ENCODE measurements at regions not wholly inside any gene's neighbourhood (a gene's known extent, or its start where the extent isn't known, plus 50 kb on each side); places are given as distances from the start of the nearest gene placed in this dataset.

GRCh38 chr18:68429111-68429510 is 285.8 kb downstream of the TMX3 start:
- DNase-seq (ENCODE audit: extremely low read depth, insufficient read length) = no peak
- Histone ChIP-seq H3K4me3 (replicated peaks; ENCODE audit: low read depth, low read length) (no peak overlapping the region), H3K36me3 (ENCODE audit: control insufficient read depth, insufficient read depth, low read length) (no peaks in the 10 kb centered on the region), H3K27me3 (replicated peaks; ENCODE audit: control insufficient read depth, insufficient read depth, low read length) (no peaks in the 10 kb centered on the region)
- TF ChIP-seq CTCF (IDR thresholded peaks at IDR 0.05; ENCODE audit: insufficient read depth, low read length, poor library complexity, severe bottlenecking) = no peak

- no peaks in the 10 kb centered on the region for H3K27me3 ChIP-seq (replicated peaks; ENCODE audit: control insufficient read depth, insufficient read depth, low read length)
- no peak for DNase-seq (ENCODE audit: extremely low read depth, insufficient read length)
- no peak for TF ChIP-seq CTCF (IDR thresholded peaks at IDR 0.05; ENCODE audit: insufficient read depth, low read length, poor library complexity, severe bottlenecking)
- H3K4me3 ChIP-seq (replicated peaks; ENCODE audit: low read depth, low read length) = no peak overlapping the region
- no peaks in the 10 kb centered on the region for H3K36me3 ChIP-seq (ENCODE audit: control insufficient read depth, insufficient read depth, low read length)
These were observed 286.2 kb downstream of the TMX3 start for GRCh38 chr18:68428661-68429060.

DNA sequence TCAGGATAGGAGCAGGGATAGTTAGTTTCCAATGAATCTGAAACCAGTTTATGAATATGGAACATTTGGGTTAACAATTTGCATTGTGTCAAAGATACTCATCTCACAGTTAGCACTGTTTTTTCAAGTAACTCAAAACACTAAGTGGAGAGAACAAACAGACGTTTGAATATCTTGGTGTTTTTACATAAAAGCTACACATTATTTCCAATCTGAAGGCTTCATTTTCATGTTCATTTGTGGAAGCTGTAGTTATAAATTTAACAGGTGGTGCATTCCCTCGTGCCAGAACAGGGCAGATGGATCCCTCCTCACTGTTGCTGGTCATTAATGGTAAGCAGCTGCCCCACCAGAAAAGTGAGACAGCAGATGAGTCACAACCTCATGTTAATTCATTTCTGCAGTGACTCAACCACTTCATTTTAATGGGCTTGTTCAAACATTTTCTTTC is 286.9 kb downstream of the TMX3 start:
- Histone ChIP-seq H3K36me3 (ENCODE audit: control insufficient read depth, insufficient read depth, low read length) (no peaks in the 10 kb centered on the region), H3K4me3 (replicated peaks; ENCODE audit: low read depth, low read length) (no peak overlapping the region), H3K27me3 (replicated peaks; ENCODE audit: control insufficient read depth, insufficient read depth, low read length) (no peaks in the 10 kb centered on the region)
- no peak for DNase-seq (ENCODE audit: extremely low read depth, insufficient read length)
- TF ChIP-seq CTCF (IDR thresholded peaks at IDR 0.05; ENCODE audit: insufficient read depth, low read length, poor library complexity, severe bottlenecking) = no peak

- no peak for DNase-seq (ENCODE audit: extremely low read depth, insufficient read length)
- TF ChIP-seq CTCF (IDR thresholded peaks at IDR 0.05; ENCODE audit: insufficient read depth, low read length, poor library complexity, severe bottlenecking) = no peak
- H3K36me3 ChIP-seq (ENCODE audit: control insufficient read depth, insufficient read depth, low read length) = no peaks in the 10 kb centered on the region
- H3K27me3 ChIP-seq (replicated peaks; ENCODE audit: control insufficient read depth, insufficient read depth, low read length) = no peaks in the 10 kb centered on the region
- H3K4me3 ChIP-seq (replicated peaks; ENCODE audit: low read depth, low read length) = no peak overlapping the region
These were observed 288.1 kb downstream of the TMX3 start for GRCh38 chr18:68426731-68427315.

- no peak for DNase-seq (ENCODE audit: extremely low read depth, insufficient read length)
- no peak for TF ChIP-seq CTCF (IDR thresholded peaks at IDR 0.05; ENCODE audit: insufficient read depth, low read length, poor library complexity, severe bottlenecking)
- H3K4me3 ChIP-seq (replicated peaks; ENCODE audit: low read depth, low read length) = no peak overlapping the region
- H3K27me3 ChIP-seq (replicated peaks; ENCODE audit: control insufficient read depth, insufficient read depth, low read length) = no peaks in the 10 kb centered on the region
- no peaks in the 10 kb centered on the region for H3K36me3 ChIP-seq (ENCODE audit: control insufficient read depth, insufficient read depth, low read length)
These were observed 296.0 kb downstream of the TMX3 start for GRCh38 chr18:68418881-68419280.

Data from GM06990 (cell line).